ENCODE measurements at regions not wholly inside any gene's neighbourhood (a gene's known extent, or its start where the extent isn't known, plus 50 kb on each side); places are given as distances from the start of the nearest gene placed in this dataset.
"Not testable (repeated sequence)": the region's sequence is repeated elsewhere in the genome, so short reads cannot be mapped to it uniquely, and the experiment has no call there.

GRCh38 chr20:26058446-26058845 is 361.8 kb upstream of the ZNF337 start:
- H3K9me3 Mint-ChIP-seq; H3K27ac Mint-ChIP-seq; intact Hi-C loops (cut with micrococcal nuclease); H3K4me1 Mint-ChIP-seq (ENCODE audit: low read depth); H3K4me3 Mint-ChIP-seq; DNase-seq; CTCF ChIA-PET; H3K36me3 Mint-ChIP-seq (ENCODE audit: low read depth); H3K27me3 Mint-ChIP-seq (ENCODE audit: low read depth): not testable (repeated sequence)

DNA sequence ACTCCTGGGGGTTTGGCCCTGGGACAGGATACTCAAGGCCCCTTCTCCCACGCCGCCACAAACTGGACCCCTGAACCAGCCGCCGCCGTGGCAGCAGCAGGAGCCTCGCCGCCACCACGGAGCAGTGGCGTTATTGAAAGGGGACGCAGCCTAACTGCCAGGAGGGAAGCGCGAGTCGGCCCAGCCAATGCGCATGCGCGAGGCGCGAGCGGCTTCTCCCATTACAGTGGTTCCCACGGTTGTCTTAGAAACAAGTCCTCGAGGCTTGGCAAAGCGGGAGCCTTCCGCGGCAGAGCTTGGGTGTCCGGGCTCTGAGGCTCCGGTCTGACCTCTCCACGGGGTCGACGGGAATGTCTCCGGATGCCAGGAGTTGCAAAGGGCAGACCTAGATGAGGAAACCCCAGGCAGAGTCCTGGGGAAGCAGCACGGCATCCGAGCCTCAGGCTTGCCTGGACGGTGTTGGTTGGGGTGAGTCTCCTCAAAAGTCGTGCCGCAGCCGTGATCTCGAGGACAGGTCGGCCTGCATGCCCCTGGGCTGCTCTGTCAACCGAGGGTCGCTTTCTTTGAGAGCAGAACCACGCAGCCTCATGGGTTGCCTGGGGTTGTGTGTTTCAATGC is 360.6 kb upstream of the ZNF337 start:
- intact Hi-C loops (cut with micrococcal nuclease); H3K27me3 Mint-ChIP-seq (ENCODE audit: low read depth); DNase-seq; H3K36me3 Mint-ChIP-seq (ENCODE audit: low read depth); H3K27ac Mint-ChIP-seq; H3K9me3 Mint-ChIP-seq; H3K4me3 Mint-ChIP-seq; CTCF ChIA-PET; H3K4me1 Mint-ChIP-seq (ENCODE audit: low read depth): not testable (repeated sequence)

DNA sequence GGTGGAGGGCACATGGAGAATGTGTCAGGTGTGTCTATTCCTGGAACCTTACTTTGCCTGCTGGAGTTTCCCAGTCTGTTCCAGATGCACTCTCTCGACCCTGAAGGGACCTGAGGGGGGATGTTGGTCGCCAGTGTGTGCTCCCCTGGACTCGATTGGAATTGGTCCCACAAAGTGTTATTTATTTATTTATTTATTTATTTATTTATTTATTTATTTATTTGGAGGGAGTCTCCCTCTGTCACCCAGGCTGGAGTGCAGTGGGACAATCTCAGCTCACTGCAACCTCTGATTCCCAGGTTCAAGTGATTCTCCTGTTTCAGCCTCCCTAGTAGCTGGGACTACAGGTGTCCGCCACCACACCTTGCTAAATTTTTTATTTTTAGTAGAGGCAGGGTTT is 329.1 kb upstream of the ZNF337 start:
- CTCF ChIA-PET: not testable (repeated sequence)

GRCh38 chr20:26010942-26011276 is 314.3 kb upstream of the ZNF337 start:
- H3K36me3 Mint-ChIP-seq (ENCODE audit: low read depth); H3K4me1 Mint-ChIP-seq (ENCODE audit: low read depth); H3K27me3 Mint-ChIP-seq (ENCODE audit: low read depth); H3K27ac Mint-ChIP-seq; DNase-seq; intact Hi-C loops (cut with micrococcal nuclease); H3K9me3 Mint-ChIP-seq; CTCF ChIA-PET: not testable (repeated sequence)
- peak overlapping the region; percentile 90 for H3K4me3 Mint-ChIP-seq

More for the DNA sequence above, 329.1 kb upstream of the ZNF337 start:
- H3K4me1 Mint-ChIP-seq (ENCODE audit: low read depth); H3K27ac Mint-ChIP-seq; H3K36me3 Mint-ChIP-seq (ENCODE audit: low read depth); intact Hi-C loops (cut with micrococcal nuclease); DNase-seq; H3K27me3 Mint-ChIP-seq (ENCODE audit: low read depth); H3K4me3 Mint-ChIP-seq; H3K9me3 Mint-ChIP-seq: not testable (repeated sequence)

DNA sequence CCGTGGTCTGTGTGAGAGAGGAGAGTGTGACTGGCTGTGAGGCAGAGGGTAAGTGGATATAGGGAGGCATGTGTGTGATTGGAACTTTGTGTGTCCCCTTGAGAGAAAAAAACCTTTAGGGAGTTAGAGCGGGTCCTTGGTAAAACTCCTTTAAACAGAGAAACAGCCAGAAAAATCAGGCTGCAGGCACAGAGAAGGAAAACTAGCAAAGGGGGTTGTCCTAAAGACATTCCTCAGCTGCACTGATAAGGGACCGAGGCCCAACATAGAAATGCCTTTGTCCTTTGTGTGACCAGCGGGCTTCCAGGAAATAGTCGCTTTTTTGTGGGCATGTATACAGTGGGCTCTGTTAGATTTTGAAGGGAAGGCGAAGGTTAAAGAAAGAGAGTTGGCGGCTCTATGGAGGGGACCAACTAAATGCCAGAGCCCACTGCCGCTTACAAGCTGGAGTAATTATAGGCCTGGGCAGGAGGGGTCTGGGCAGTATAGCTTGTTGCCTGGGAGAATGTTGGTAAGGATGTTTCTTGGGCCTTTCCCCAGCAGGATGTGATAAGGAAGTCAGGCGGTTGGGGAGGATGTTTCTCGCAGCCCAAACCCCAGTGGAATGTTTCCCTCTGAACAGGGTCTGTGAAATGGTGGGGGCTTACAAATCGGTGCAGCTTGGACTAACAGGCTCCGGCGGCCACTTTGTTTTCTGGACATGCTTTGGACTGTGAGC is 313.7 kb upstream of the ZNF337 start:
- Mint-ChIP-seq H3K27ac (peak overlapping the region; percentile 77), H3K4me3 (peak overlapping the region; percentile 90)
- H3K36me3 Mint-ChIP-seq (ENCODE audit: low read depth); intact Hi-C loops (cut with micrococcal nuclease); H3K27me3 Mint-ChIP-seq (ENCODE audit: low read depth); CTCF ChIA-PET; DNase-seq; H3K4me1 Mint-ChIP-seq (ENCODE audit: low read depth); H3K9me3 Mint-ChIP-seq: not testable (repeated sequence)

DNA sequence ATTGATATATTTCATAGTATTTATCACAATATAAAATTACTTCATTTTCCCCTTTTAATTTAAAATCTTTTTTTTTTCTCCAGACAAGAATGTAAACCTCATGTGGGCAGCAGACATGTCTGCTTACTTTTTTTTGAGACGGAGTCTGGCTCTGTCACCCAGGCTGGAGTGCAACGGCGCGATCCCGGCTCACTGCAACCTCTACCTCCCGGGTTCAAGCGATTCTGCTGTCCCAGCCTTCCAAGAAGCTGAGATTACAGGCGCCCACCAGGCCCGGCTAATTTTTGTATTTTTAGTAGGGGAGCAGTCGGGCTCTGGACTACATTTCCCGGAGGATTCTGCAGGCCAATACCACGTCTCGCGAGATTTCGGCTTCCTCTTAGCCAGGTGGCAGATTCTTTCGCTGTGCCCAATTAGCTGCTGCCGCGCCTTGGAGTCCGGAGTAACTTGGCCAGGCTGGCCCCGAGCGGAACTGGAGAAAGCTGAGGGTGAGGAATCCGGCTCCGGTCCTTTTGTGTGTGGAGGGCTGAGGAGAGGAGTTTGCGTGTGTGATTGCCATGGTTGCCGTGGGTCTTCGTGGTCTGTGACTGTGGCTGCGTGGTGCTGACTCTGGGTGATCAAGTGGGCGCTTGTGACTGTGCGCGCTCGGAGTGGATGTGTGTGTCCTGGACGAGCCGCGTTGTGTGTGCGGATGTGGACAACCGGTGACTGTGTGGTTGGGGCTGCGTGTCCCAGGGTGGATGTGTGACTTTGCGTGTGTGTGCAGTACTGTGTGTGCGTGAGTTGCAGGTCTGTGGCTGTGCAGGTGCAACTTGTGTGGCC is 313.0 kb upstream of the ZNF337 start:
- CTCF ChIA-PET; H3K9me3 Mint-ChIP-seq; H3K27me3 Mint-ChIP-seq (ENCODE audit: low read depth); H3K4me1 Mint-ChIP-seq (ENCODE audit: low read depth); H3K36me3 Mint-ChIP-seq (ENCODE audit: low read depth); intact Hi-C loops (cut with micrococcal nuclease): not testable (repeated sequence)
- peak overlapping the region; percentile 77 for H3K27ac Mint-ChIP-seq
- peak; percentile 75 for DNase-seq
- H3K4me3 Mint-ChIP-seq: peak overlapping the region; percentile 90

GRCh38 chr20:26008026-26008425 is 311.4 kb upstream of the ZNF337 start:
- H3K27ac Mint-ChIP-seq; H3K9me3 Mint-ChIP-seq; H3K4me3 Mint-ChIP-seq; H3K27me3 Mint-ChIP-seq (ENCODE audit: low read depth); intact Hi-C loops (cut with micrococcal nuclease); CTCF ChIA-PET; H3K36me3 Mint-ChIP-seq (ENCODE audit: low read depth); H3K4me1 Mint-ChIP-seq (ENCODE audit: low read depth); DNase-seq: not testable (repeated sequence)

DNA sequence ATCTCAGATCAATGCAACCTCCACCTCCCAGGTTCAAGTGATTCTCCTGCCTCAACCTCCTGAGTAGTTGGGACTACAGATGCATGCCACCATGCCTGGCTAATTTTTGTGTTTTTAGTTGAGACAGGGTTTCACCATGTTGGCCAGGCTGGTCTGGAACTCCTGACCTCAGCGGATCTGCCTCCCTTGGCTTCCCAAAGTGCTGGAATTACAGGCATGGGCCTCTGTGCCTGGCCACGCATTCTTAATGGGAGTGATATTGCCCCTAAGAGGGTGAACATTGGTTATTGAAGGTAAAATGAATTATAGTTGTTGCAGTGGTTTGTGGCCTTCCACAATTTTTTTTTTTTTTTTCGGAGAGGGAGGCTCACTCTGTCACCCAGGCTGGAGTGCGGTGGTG is 309.5 kb upstream of the ZNF337 start:
- H3K4me3 Mint-ChIP-seq; intact Hi-C loops (cut with micrococcal nuclease); H3K27ac Mint-ChIP-seq; H3K36me3 Mint-ChIP-seq (ENCODE audit: low read depth); H3K27me3 Mint-ChIP-seq (ENCODE audit: low read depth); H3K4me1 Mint-ChIP-seq (ENCODE audit: low read depth); CTCF ChIA-PET; DNase-seq; H3K9me3 Mint-ChIP-seq: not testable (repeated sequence)

DNA sequence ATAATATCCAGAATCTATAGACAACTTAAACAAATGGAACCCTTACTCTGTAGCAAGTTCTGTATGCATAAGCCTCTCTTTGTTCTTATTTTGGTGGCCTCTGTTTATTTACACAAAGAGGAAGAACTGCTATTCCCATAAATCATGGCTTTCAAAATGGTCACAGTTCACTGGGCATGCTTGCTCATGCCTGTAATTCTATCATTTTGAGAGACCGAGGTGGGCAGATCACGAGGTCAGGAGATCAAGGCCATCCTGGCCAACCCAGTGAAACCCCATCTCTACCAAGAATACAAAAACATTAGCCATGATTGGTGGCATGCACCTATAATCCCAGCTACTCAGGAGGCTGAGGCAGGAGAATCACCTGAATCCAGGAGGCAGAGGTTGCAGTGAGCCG is 307.3 kb upstream of the ZNF337 start:
- H3K4me1 Mint-ChIP-seq (ENCODE audit: low read depth); H3K36me3 Mint-ChIP-seq (ENCODE audit: low read depth); intact Hi-C loops (cut with micrococcal nuclease); H3K27me3 Mint-ChIP-seq (ENCODE audit: low read depth); DNase-seq; H3K27ac Mint-ChIP-seq; CTCF ChIA-PET; H3K4me3 Mint-ChIP-seq; H3K9me3 Mint-ChIP-seq: not testable (repeated sequence)

DNA sequence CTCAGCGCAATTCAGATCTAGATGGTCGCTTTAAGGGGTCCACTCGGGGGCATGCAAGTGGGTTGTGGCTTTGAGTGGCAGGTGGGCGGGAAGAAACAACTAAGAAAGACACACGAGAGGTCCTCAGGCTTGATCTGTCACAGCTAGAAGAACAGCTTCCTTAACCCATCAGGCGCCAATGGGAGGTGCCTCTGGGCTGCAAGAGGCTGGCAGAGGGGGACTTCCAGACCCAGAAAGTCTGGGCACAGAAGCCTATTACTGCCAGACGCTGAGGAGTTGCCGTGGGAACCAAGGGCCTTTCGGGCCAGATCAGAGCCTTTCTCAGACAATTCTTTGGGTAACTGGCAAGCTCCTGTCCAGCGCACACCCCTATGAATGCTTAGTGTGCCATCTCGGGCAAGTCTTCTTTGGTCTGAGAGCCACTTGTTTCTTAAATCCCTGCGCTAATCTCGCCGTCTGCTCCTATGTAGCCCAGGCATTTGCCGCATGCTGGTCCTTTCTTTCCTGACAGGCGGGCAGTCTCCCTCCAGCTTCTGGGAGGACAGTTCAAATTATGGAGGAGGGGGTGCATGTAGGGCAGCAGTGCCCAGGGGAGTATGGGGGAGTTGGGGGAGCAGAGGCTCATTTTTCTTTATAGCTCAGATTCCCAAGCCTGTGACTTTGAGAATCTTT is 300.9 kb upstream of the ZNF337 start:
- H3K36me3 Mint-ChIP-seq (ENCODE audit: low read depth); H3K4me1 Mint-ChIP-seq (ENCODE audit: low read depth); DNase-seq; CTCF ChIA-PET; H3K27me3 Mint-ChIP-seq (ENCODE audit: low read depth); H3K27ac Mint-ChIP-seq; H3K4me3 Mint-ChIP-seq; intact Hi-C loops (cut with micrococcal nuclease); H3K9me3 Mint-ChIP-seq: not testable (repeated sequence)

- CTCF ChIA-PET: no interaction called here
- peaks cover 3% of the 10 kb centered on the region for H3K4me1 Mint-ChIP-seq (ENCODE audit: low read depth)
- no peaks in the 10 kb centered on the region for H3K9me3 Mint-ChIP-seq
- no peak overlapping the region for H3K4me3 Mint-ChIP-seq
- H3K27ac Mint-ChIP-seq: no peak overlapping the region
- intact Hi-C loops (cut with micrococcal nuclease): no loop called here
- no peaks in the 10 kb centered on the region for H3K36me3 Mint-ChIP-seq (ENCODE audit: low read depth)
- no peaks in the 10 kb centered on the region for H3K27me3 Mint-ChIP-seq (ENCODE audit: low read depth)
- no peak for DNase-seq
Observed at GRCh38 chr20:25992146-25992545, 295.5 kb upstream of the ZNF337 start.

DNA sequence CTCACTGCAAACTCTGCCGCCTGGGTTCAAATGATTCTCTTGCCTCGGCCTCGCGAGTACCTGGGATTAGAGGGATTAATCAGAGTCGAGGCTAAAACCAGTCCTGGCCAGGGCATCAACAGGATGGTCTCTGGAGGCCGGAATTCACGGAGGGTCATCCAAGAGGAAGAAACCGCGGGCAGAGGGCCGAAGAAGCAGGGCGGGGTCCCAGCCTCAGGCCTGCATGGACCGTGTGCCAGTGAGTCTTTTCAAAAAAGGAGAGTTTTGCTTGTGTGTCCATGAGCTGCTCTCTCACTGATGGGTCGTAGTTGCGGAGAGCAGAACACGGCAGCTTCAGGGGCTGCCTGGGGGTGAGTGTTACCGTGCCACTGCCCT is 295.1 kb upstream of the ZNF337 start:
- Mint-ChIP-seq H3K4me3 (no peak overlapping the region), H3K4me1 (ENCODE audit: low read depth) (peaks cover 3% of the 10 kb centered on the region), H3K27ac (no peak overlapping the region), H3K27me3 (ENCODE audit: low read depth) (no peaks in the 10 kb centered on the region), H3K36me3 (ENCODE audit: low read depth) (no peaks in the 10 kb centered on the region), H3K9me3 (no peaks in the 10 kb centered on the region)
- CTCF ChIA-PET: no interaction called here
- DNase-seq: no peak
- intact Hi-C loops (cut with micrococcal nuclease): no loop called here

Measured in activated naive CD4-positive, alpha-beta T cell treated with anti-CD3 and anti-CD28 coated beads for 36 hours (primary cell).